ENCODE measurements at regions not wholly inside any gene's neighbourhood (a gene's known extent, or its start where the extent isn't known, plus 50 kb on each side); places are given as distances from the start of the nearest gene placed in this dataset.
"Not testable (repeated sequence)": the region's sequence is repeated elsewhere in the genome, so short reads cannot be mapped to it uniquely, and the experiment has no call there.

DNA sequence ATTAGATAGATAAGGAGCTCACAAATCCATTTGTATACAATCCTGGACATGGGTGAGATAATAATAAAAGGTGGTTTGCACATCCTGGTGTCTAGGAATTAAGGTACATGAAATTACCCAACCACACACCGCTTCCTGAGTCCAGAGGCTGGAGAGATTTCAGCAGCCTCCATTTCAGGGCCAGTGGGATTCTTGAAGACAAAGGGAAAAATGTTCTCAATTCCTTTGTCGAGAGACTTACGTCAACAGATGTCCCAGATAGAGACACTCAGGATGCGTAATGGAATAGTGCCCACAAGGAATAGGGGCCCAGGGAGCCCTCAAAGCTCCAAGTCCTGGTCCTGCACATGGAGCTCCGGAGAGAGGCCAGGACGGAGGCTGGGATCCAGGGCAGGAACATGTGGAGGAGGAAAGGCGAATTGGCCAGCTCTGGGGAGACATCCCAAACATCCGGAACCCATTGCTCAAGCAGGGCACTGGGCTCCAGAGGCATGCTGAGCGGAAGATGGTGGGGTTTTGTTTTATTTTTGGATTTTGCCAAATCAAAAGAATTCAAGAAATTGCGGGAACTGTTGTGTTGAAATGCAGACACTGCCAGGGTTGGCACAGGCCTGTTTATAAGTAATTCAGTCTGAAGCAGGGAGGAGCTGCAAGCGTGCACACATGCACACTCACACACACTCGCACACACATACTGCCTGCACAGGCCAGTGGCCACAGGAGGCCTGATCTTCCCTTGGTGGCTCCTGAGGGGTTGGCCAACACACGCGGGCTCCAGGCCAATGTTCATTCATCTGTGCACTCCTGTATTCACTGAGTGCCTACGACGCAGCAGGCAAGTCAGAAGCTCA is 97.2 kb downstream of the NOG start:
- DNase-seq (ENCODE audit: low read depth in 2 of 3, low spot score in 2 of 3) = no peak

DNA sequence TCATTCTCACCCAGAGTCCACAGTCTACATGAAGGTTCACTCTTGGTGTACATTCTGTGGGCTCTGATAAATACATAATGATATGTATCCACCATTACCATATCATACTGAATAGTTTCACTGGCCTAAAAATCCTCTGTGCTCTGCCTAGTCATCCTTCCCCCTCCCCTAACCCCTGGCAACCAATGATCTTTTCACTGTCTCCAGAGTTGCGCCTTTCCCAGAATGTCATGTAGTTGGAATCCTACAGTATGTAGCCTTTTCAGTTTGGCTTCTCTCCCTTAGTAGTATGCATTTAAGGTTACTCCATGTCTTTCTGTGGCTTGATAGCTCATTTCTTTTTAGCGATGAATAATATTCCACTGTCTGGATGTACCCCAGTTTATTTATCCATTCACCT is 101.3 kb downstream of the NOG start:
- DNase-seq (ENCODE audit: low read depth in 2 of 3, low spot score in 2 of 3) = no peak

DNA sequence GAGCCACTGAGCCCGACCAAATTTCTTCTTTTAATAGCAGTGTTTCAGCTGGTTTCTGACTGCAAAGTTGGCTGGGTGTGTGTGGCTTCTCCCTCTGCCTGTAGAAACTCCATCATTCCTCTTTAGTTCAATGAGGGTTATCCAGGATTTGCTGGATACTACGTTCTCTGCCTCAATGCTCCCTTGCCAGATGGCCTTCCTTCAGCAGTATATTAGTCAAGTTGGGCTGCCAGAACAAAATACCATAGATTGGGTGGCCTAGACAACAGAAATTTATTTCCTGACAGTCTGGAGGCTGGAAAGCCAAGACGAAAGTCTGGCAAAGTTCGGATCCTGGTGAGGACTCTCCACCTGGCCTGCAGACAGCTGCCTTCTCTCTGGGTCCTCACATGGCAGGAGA is 103.7 kb downstream of the NOG start:
- DNase-seq (ENCODE audit: low read depth in 2 of 3, low spot score in 2 of 3) = no peak

DNA sequence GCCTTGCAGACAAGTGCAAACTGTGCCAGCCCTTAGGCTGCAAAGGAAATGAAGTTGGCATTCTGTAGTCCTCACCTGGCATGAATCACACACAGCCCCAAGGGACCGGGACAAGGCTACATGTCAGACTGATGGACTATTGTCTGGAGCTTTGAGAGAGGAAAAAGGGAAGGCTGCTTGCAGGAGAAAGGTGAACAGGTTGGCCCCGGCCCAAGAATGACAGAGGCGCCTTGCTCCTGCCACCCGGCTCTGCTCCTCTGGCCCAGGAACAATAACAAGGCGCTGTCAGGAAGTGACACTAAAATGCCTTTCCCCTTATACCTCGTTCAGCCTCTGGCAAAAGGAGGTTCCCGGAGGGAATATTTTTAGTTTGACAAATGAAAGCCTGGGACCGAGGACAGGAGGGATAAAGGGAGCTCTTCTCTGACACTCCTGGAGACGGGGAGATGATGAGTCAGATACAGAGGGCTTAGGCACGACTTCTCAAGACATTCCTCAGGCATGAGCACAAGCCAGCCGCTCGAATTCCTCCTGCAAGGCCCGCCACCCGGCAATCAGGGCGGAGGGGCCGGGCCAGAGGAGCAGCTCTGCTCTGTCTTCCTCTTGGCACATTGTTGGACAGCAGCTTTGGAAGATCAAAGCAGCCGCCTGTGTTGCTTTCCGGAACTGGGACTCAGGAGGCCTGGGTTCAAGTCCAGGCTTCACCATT is 105.8 kb downstream of the NOG start:
- no peak for DNase-seq (ENCODE audit: low read depth in 2 of 3, low spot score in 2 of 3)

DNA sequence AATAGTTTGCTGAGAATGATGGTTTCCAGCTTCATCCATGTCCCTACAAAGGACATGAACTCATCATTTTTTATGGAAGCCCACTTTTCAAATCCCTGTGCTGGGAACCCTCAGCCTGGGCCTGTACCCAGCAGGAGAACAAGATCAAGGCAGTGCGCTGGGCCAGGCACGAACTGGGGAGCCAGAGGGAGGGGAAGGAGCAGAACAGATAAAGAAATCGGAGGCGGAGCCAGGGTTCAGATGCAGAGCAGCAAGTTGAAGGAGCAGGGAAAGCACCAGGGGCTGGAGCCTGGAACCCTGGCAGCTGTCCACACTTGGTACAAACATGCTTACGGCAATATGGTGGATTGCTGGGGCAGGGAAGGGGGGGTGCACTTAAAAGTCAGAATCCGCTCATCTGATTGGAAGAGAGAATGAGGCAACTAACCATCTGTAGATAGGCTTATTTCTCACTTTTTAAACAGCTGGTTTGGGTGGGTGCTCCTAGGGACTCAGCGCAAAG is 107.5 kb downstream of the NOG start:
- DNase-seq (ENCODE audit: low read depth in 2 of 3, low spot score in 2 of 3) = no peak

DNA sequence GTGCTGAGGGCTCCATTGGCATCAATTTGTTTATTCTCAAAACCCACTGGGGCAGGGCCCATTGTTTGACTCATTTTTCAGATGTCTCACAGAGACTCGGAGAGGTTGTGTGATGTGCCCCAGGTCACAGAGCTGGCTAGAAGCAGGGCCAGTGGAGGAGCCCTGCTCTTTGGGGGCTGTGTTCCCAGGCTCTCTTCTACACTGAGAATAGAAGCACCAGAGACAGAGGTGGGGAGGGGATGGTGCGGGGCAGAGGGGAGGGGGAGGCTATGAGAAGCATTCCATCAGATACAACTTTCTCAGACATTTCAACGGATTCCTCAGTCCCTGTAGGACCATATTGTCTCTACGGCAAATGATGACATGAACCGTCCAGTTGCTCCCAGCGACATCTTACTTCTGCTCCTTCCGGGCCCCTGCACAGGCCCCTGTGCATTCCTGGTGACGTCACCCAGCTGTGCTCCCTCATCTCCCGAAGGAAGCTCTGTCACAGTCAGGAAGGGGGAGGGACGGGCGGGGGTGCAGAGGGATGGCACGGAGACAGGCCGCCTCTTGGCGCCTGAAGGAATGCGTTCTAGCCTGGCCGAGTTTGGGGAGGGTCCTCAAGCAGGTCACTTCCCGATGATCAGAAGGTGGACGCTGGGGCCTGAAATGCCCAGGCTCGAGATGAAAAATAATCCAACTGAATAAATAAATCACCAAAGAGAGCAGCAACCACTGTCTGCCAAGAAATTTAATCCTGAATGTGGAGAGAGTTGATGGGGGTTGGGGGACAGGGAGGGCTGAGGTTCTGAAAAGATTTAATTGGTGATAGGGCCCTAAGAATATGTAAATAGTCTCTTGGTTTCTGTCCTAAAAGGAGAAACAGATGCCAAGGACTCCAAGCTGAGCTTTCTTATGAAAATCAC is 114.1 kb downstream of the NOG start:
- no peak for DNase-seq (ENCODE audit: low read depth in 2 of 3, low spot score in 2 of 3)

DNA sequence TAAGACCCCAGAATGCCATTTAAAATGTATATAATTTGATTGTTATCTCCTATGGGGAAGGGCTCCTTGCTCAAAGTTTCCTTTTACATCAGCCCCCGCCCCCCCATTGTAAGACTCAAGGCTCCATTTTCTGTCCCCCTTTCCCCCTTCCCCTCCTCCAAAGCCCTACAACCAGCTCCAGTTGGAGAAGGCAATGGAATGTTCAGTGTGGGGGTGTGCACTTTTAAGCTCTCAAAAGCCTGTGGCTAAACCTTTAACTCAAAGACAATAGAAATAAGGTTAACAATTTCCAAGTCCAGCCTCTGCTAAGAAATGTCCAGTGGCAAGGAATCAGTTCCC is 114.7 kb downstream of the NOG start:
- no peak for DNase-seq (ENCODE audit: low read depth in 2 of 3, low spot score in 2 of 3)

DNA sequence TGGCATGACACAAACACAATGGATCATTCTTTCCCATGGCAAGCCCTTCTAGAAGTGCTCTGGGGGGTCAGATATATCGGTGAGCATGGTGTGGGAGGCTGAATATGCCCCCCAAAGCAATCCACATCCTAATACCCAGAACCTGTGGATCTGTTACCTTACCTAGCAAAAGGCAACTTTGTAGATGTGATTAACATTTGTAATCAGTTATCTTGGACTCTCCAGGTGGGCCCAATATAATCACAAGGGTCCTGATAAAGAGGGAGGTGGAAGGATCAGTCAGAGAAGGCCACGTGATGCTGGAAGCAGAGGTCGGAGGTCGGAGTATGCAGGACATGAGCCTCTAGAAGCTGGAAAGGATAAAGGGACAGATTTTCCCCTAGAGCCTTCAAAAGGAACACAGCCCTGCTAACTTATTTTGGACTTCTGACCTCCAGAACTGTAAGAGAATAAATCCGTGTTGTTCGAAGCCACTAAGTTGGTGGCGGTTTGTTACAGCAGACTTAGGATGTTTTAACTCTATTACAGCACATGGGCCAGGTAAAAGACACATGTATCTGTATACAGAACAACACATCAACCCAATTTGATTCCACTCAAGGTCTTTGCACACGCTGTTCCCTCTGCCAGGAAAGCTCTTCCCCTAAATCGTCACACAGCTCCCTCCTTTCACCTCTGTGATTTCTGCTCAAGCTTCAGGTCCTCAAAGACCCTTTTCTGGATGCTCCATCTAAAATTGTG is 115.3 kb downstream of the NOG start:
- no peak for DNase-seq (ENCODE audit: low read depth in 2 of 3, low spot score in 2 of 3)

DNA sequence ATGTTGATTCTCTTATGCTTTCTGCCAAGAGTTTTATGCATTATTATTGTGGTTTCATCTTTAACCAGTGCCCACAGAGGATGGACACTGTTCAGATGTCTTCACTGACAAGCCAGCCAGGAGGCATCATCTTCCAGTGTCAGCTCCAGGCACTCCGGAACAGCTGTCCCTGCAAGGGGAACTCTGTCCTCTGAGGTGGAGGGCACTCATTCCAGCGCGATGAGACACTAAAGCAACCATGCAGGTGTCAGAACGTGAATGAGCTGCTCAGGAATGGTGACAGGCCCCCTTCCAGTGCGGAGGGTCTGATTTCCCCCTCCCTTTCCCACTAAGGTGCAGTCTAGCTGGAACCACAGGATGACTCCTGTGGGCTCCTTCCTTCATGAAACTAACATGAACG is 117.5 kb downstream of the NOG start:
- DNase-seq (ENCODE audit: low read depth in 2 of 3, low spot score in 2 of 3) = no peak

DNA sequence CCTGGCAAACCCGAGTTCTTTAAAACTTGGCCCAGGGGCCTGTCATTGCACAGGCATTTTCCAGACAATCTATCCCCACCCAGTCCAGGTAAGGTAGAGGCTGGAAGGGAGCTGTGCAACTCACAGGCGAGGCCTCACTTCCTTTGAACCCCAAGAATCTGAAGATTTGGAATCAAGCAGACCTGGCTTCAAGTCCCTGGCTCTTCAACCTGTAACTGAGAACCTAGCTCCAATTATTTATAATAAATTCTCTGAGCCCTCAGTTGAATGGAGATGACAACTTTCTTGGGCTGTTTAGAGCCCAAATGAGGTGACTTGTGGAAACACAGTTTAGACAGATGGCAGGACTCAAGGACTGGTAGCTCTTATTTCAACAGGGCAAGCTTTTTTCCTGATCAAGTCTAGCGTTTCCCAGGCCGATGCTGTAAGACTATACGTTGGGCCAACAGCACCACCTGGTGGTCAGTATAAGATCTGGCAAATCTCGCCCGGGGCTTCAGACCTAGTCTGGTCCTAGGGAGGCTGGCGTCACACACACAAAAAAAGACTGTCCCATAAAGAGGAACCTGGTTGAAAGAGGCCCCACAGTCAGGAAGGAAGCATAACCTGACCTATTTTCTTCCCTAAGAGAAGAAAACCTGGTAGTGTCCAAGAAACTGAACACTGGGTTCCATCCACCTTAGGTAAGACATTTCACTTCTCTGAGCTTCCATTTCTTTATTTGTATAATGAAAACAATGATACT is 117.9 kb downstream of the C17orf67 start:
- DNase-seq (ENCODE audit: low read depth in 2 of 3, low spot score in 2 of 3) = peak; percentile 39 to 64 (median 46)

DNA sequence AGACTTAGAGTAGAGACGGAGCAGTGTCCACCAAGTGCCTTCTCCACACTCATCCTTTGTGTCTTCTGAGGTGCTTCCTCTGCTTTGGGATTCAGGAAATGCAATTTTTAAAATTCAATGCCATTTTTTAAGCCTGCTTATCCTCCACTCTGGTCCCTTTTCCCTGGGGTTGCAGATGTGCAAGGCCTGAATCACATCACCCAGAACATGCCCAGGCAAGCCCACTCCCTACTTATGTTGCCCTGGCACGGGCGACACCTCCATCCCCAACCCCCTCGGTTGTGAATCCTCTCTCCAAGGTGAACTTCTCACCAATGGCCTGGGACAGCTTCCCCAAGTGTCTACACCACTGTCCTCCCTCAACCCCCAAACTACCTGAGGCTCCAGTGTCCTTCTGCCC is 116.2 kb downstream of the C17orf67 start:
- DNase-seq (ENCODE audit: low read depth in 2 of 3, low spot score in 2 of 3) = no peak

DNA sequence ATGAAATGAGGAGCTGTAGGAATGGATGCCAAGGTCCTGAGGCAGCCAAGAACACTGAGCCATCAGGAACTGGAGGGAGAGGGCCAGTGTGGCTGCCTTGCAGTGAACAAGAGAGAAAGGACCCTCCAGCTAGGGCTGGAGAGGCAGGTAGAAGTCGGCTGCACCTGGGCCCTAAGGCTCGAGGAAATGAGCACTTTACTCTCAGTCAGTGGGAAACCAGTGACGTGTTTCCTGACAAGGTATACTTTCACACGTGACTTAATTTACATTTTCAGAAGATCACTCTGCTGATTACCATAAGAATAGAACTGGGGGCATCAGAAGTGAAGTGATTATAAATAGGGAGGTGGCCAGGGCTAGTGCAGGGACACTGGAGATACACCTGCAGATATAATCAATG is 115.2 kb downstream of the C17orf67 start:
- DNase-seq (ENCODE audit: low read depth in 2 of 3, low spot score in 2 of 3) = no peak

DNA sequence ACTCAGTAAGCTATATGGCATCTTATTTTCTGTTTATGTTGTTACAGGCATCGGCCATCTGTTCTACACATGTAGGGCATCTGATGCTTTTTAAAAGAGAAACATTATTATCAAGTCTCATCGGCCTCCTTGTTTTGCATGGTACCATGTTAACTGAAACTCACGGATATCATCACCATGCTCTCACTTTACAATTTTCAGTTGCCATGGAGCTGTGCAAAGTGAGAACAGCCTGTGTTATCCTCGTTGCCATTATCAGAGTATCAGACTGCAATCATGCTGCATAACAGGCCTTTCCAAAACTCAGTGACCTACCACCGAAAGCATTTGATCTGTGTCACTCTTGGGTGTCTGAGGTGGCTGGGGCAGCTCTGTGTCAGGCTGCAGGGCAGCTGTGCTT is 110.3 kb downstream of the C17orf67 start:
- no peak for DNase-seq (ENCODE audit: low read depth in 2 of 3, low spot score in 2 of 3)

DNA sequence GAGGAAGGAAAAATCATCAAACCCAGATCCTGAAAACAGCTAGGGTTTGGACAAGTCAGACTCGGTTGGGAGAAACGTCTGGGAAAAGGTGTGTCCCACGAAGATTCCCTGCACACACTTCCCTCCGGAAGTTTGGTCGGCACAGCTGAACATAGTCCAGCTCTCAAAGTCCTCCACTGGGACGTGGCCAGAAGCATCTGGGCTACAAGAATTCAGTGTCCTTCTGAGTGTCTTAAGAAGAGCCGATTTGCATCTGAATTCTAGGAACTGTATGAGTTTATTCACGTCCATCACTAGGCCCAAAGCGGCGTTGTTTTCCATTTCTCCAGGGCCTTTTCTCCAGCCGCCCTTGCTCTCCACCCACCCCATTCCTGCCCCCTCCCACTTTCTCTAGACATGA is 109.1 kb downstream of the C17orf67 start:
- no peak for DNase-seq (ENCODE audit: low read depth in 2 of 3, low spot score in 2 of 3)

DNA sequence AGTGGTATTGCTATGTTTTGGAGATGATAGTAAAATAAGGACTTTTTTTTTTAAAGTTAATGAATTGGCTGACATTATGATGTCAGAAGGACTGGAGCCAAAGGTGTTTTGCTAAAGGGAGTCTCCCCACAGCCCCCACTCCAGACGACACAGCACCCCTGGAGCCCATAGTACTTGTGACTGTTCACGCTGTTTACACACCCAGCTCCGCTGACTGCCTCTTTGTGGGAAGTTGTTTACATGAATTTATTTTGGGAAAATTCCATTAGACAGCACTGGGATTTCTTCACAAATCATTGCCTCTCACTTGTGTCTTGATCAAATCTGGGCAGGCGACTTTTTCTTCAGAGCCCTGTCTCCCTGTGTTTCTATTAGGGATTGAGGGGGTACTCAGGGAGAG is 108.6 kb downstream of the C17orf67 start:
- DNase-seq (ENCODE audit: low read depth in 2 of 3, low spot score in 2 of 3) = no peak

DNA sequence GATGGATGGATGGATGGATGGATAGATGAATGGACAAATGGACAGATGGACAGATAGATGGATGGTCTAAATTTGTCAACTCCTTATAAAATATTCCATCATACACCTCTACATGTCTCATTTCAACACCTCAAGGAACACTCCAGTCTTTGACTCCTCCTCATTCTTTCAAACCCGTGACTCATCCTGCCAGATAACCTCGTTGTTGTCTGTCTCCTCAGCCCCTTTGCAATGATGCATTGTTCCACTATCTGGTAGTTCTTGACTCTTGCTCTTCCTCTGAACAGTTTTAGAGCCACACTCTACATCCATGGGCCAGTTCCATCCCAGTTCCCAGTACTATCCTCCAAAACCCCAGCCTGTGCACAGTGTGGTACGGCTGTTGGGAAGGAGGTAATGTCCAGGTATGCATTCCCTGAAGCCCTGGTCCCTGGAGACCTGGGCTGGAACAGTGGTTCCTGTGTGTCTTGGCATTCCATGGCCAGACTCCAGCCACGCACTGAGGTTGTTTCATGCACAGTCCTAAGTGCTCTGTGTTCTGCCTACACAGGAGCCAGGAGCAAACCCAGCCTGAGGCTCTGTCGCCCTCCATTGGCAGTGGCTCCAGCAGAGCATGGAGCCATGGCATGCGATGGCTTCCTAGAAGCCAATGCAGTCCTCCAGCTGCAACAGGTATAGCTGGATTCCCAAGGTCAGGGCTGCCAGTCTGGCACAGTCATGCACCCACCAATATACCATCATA is 105.7 kb downstream of the C17orf67 start:
- DNase-seq (ENCODE audit: low read depth in 2 of 3, low spot score in 2 of 3) = no peak

DNA sequence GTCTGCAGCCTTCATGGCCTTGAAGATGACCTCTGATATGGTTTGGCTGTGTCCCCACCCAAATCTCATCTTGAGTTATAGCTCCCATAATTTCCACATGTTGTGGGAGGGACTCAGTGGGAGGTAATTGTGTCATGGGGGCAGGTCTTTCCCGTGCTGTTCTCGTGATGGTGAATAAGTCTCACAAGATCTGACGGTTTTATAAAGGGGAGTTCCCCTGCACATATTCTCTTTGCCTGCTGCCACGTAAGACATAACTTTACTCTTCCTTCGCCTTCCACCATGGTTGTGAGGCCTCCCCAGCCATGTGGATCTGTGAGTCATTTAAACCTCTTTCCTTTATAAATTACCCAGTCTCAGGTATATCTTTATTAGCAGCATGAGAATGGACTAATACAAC is 102.6 kb downstream of the C17orf67 start:
- not testable (repeated sequence) for DNase-seq (ENCODE audit: low read depth in 2 of 3, low spot score in 2 of 3)

DNA sequence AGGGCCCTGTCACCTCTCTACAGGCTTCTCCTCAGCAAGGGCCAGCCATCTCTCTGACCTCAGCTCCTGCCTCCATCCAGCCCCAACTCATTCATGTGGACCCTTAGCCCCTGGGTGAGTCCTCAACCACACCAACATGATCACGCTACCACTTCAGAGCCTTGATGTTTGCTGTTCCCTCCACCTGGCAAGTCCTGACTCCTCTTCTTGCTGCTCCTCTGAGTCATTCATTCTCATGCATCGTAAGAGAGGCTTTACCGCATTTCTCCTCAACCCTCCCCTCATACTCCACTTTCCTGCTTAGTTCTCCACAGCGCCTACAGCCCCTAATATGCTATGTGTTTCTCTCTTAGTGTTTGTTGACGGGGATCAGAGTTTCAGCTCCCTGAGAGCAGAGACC is 99.9 kb downstream of the C17orf67 start:
- no peak for DNase-seq (ENCODE audit: low read depth in 2 of 3, low spot score in 2 of 3)

DNA sequence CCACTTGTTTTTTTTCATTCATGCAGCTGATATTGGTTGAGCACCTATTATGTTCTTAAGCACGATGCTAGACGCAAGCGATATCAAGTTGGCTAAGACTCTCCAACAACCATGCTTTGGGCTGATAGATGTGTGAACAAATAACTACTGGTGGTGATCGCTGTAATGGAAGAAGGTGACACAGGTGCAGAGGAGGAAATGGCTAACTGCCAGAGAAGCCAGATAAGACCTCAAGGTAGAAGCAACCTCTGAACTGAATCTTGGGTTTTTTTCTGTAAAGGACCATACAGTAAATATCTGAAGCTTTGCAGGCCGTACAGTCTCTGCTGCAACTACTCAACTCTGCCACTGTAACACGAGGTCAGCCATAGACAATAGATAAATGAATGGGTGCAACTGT is 97.9 kb downstream of the C17orf67 start:
- no peak for DNase-seq (ENCODE audit: low read depth in 2 of 3, low spot score in 2 of 3)

Measured in activated CD8-positive, alpha-beta memory T cell treated with anti-CD3 and anti-CD28 coated beads for 48 hours (primary cell).